ENCODE measurements at regions not wholly inside any gene's neighbourhood (a gene's known extent, or its start where the extent isn't known, plus 50 kb on each side); places are given as distances from the start of the nearest gene placed in this dataset.

GRCh38 chr5:145236127-145236526, 599.0 kb downstream of the PRELID2 start:
- H3K27me3 ChIP-seq (ENCODE audit: insufficient read depth, low read length) = no peaks in the 10 kb centered on the region
- TF ChIP-seq EZH2 (IDR thresholded peaks at IDR 0.05; ENCODE audit: borderline replicate concordance, low read length) = no peak
- TF ChIP-seq CTCF (IDR thresholded peaks at IDR 0.05; ENCODE audit: low read length) = no peak
- no peak overlapping the region for H3K4me2 ChIP-seq (ENCODE audit: low read length)
- H3K4me3 ChIP-seq (ENCODE audit: low read depth, low read length, poor library complexity, severe bottlenecking) = no peak overlapping the region
- H3K9ac ChIP-seq (ENCODE audit: low read length) = no peak overlapping the region
- no peaks in the 10 kb centered on the region for H3K9me2 ChIP-seq (ENCODE audit: low read depth, low read length)
- no peaks in the 10 kb centered on the region for H3K9me3 ChIP-seq (ENCODE audit: low read length)
- H3F3A ChIP-seq (ENCODE audit: insufficient read depth, low read length) = no peaks in the 10 kb centered on the region
- H2AFZ ChIP-seq (ENCODE audit: low read length) = no peak overlapping the region
- H3K79me2 ChIP-seq (ENCODE audit: insufficient read depth, low read length) = no peaks in the 10 kb centered on the region
- H4K20me1 ChIP-seq (ENCODE audit: insufficient read depth, low read length) = no peaks in the 10 kb centered on the region
- no peak overlapping the region for H3K27ac ChIP-seq (ENCODE audit: low read depth, low read length, poor library complexity, severe bottlenecking)
- H3K36me3 ChIP-seq (ENCODE audit: insufficient read depth, low read length) = no peaks in the 10 kb centered on the region
- no peaks in the 10 kb centered on the region for H3K4me1 ChIP-seq (ENCODE audit: insufficient read depth, low read length, severe bottlenecking)

- Histone ChIP-seq H2AFZ (ENCODE audit: low read length) (no peak overlapping the region), H3K4me1 (ENCODE audit: insufficient read depth, low read length, severe bottlenecking) (no peaks in the 10 kb centered on the region), H4K20me1 (ENCODE audit: insufficient read depth, low read length) (no peaks in the 10 kb centered on the region), H3K9me3 (ENCODE audit: low read length) (no peaks in the 10 kb centered on the region), H3K36me3 (ENCODE audit: insufficient read depth, low read length) (no peaks in the 10 kb centered on the region), H3K4me2 (ENCODE audit: low read length) (no peak overlapping the region), H3K4me3 (ENCODE audit: low read depth, low read length, poor library complexity, severe bottlenecking) (no peak overlapping the region), H3K27me3 (ENCODE audit: insufficient read depth, low read length) (no peaks in the 10 kb centered on the region), H3F3A (ENCODE audit: insufficient read depth, low read length) (no peaks in the 10 kb centered on the region), H3K9me2 (ENCODE audit: low read depth, low read length) (no peaks in the 10 kb centered on the region), H3K9ac (ENCODE audit: low read length) (no peak overlapping the region), H3K79me2 (ENCODE audit: insufficient read depth, low read length) (no peaks in the 10 kb centered on the region), H3K27ac (ENCODE audit: low read depth, low read length, poor library complexity, severe bottlenecking) (no peak overlapping the region)
- TF ChIP-seq CTCF (IDR thresholded peaks at IDR 0.05; ENCODE audit: low read length) (no peak), EZH2 (IDR thresholded peaks at IDR 0.05; ENCODE audit: borderline replicate concordance, low read length) (no peak)
These were observed 601.7 kb downstream of the PRELID2 start for GRCh38 chr5:145233461-145233860.

GRCh38 chr5:145230781-145231180, 604.4 kb downstream of the PRELID2 start:
- Histone ChIP-seq H3K9ac (ENCODE audit: low read length) (no peak overlapping the region), H3F3A (ENCODE audit: insufficient read depth, low read length) (no peaks in the 10 kb centered on the region), H3K9me2 (ENCODE audit: low read depth, low read length) (no peaks in the 10 kb centered on the region), H3K4me3 (ENCODE audit: low read depth, low read length, poor library complexity, severe bottlenecking) (no peak overlapping the region), H3K4me2 (ENCODE audit: low read length) (no peak overlapping the region), H3K4me1 (ENCODE audit: insufficient read depth, low read length, severe bottlenecking) (no peaks in the 10 kb centered on the region), H3K27ac (ENCODE audit: low read depth, low read length, poor library complexity, severe bottlenecking) (no peak overlapping the region), H3K36me3 (ENCODE audit: insufficient read depth, low read length) (no peaks in the 10 kb centered on the region), H3K9me3 (ENCODE audit: low read length) (no peaks in the 10 kb centered on the region), H3K27me3 (ENCODE audit: insufficient read depth, low read length) (no peaks in the 10 kb centered on the region), H2AFZ (ENCODE audit: low read length) (no peak overlapping the region), H3K79me2 (ENCODE audit: insufficient read depth, low read length) (no peaks in the 10 kb centered on the region), H4K20me1 (ENCODE audit: insufficient read depth, low read length) (no peaks in the 10 kb centered on the region)
- TF ChIP-seq CTCF (IDR thresholded peaks at IDR 0.05; ENCODE audit: low read length) = no peak
- TF ChIP-seq EZH2 (IDR thresholded peaks at IDR 0.05; ENCODE audit: borderline replicate concordance, low read length) = no peak

Data from OCI-LY1 (cell line).